ENCODE measurements at regions not wholly inside any gene's neighbourhood (a gene's known extent, or its start where the extent isn't known, plus 50 kb on each side); places are given as distances from the start of the nearest gene placed in this dataset.

GRCh38 chr20:59469267-59470252 is 134.8 kb upstream of the PHACTR3 start:
- peak overlapping the region; percentile 29 for H2AFZ ChIP-seq (replicated peaks; ENCODE audit: low read length, poor library complexity)
- no peak overlapping the region for H3K23ac ChIP-seq (ENCODE audit: low read depth, low read length)
- H3K18ac ChIP-seq (ENCODE audit: low read depth, low read length) = no peak overlapping the region
- BruUV-seq (replicated peaks) = no TSS peak
- no peak overlapping the region for H4K91ac ChIP-seq (ENCODE audit: insufficient read depth, low read depth, low read length)
- H4K20me1 ChIP-seq (ENCODE audit: insufficient read depth, low read length) = no peaks in the 10 kb centered on the region
- no peak for DNase-seq
- H3K9me1 ChIP-seq (ENCODE audit: insufficient read depth, low read length) = no peaks in the 10 kb centered on the region
- intact Hi-C loops (cut with micrococcal nuclease) = no loop called here
- H3K9me3 ChIP-seq (ENCODE audit: control insufficient read depth, insufficient read depth, low read length) = no peaks in the 10 kb centered on the region
- no peak overlapping the region for H3K4ac ChIP-seq (ENCODE audit: low read depth, low read length)
- H3K27me3 ChIP-seq (ENCODE audit: control insufficient read depth, insufficient read depth, low read length) = no peaks in the 10 kb centered on the region
- ChIA-PET CTCF (no interaction called here), POLR2A (ENCODE audit: unreplicated experiment) (no interaction called here)
- H3K56ac ChIP-seq (ENCODE audit: extremely low read depth, insufficient read depth, low read length) = no peak overlapping the region
- dilution Hi-C loops (cut with HindIII; ENCODE audit: low sequenced_read_pairs, unreplicated experiment) = no loop called here
- no peak overlapping the region for H2BK5ac ChIP-seq (ENCODE audit: low read depth, low read length, poor library complexity, severe bottlenecking)
- WGBS, 2 experiments (ENCODE audit: extremely low coverage in 2 of 2, insufficient read length in 1 of 2) = 73% methylated on average over 8 of the region's 34 CpGs; no CpG with 5 or more reads in 1 of the 2 experiments
- H3K36me3 ChIP-seq (ENCODE audit: control insufficient read depth, insufficient read depth, low read length) = no peaks in the 10 kb centered on the region
- H2BK15ac ChIP-seq (ENCODE audit: low read depth, low read length) = no peak overlapping the region
- in situ Hi-C loops (cut with MboI; ENCODE audit: low sequenced_read_pairs) = no loop called here
- no peaks in the 10 kb centered on the region for H3K4me1 ChIP-seq (ENCODE audit: control insufficient read depth, insufficient read depth, low read length)
- H4K8ac ChIP-seq (ENCODE audit: low read depth in 2 of 2, low read length in 2 of 2) = no peak overlapping the region
- H2BK120ac ChIP-seq (ENCODE audit: low read depth, low read length) = no peak overlapping the region
- no peak overlapping the region for H3K27ac ChIP-seq (ENCODE audit: insufficient read depth, low read length)
- H3K4me3 ChIP-seq (ENCODE audit: insufficient read depth, low read depth, low read length) = no peak overlapping the region
- H2AK9ac ChIP-seq (replicated peaks; ENCODE audit: low read depth, low read length, poor library complexity) = no peak overlapping the region
- TF ChIP-seq SMC3 (IDR thresholded peaks at IDR 0.05; ENCODE audit: low read depth, low read length) = no peak
- no peak for ATAC-seq (ENCODE audit: low read depth)
- H2BK20ac ChIP-seq (ENCODE audit: low read depth, low read length) = no peak overlapping the region
- H2AK5ac ChIP-seq (ENCODE audit: low read depth, low read length) = no peak overlapping the region
- no peaks in the 10 kb centered on the region for H3K79me1 ChIP-seq (ENCODE audit: low read depth in 1 of 2, low read length in 2 of 2)
- no peak overlapping the region for H3K14ac ChIP-seq (replicated peaks; ENCODE audit: low read depth, low read length)
- no peak overlapping the region for H3K4me2 ChIP-seq (ENCODE audit: low read depth, low read length)
- H4K5ac ChIP-seq (ENCODE audit: low read depth, low read length) = no peak overlapping the region
- H3K9ac ChIP-seq (ENCODE audit: low read depth, low read length) = no peak overlapping the region
